ENCODE measurements at regions not wholly inside any gene's neighbourhood (a gene's known extent, or its start where the extent isn't known, plus 50 kb on each side); places are given as distances from the start of the nearest gene placed in this dataset.

DNA sequence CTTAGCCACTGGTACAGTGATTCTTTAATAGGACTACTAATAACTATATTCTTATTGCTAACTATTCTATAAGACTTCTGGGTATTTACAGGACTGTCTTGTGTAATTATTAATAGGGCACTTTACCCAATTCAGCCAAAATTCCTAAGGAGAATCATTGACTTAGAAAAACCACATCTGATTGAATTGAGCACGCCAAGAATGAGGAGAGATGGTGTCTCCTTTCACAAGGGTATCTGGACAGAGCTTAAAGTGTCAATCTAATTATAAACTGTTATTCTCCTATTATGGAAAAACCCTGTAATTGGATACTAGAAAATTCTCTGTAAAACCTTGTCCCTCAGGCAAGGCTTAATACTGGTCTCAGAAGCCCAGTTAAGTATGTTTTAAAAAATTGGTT, 111.1 kb upstream of the TLL1 start:
- TF ChIP-seq, protein P1, sequence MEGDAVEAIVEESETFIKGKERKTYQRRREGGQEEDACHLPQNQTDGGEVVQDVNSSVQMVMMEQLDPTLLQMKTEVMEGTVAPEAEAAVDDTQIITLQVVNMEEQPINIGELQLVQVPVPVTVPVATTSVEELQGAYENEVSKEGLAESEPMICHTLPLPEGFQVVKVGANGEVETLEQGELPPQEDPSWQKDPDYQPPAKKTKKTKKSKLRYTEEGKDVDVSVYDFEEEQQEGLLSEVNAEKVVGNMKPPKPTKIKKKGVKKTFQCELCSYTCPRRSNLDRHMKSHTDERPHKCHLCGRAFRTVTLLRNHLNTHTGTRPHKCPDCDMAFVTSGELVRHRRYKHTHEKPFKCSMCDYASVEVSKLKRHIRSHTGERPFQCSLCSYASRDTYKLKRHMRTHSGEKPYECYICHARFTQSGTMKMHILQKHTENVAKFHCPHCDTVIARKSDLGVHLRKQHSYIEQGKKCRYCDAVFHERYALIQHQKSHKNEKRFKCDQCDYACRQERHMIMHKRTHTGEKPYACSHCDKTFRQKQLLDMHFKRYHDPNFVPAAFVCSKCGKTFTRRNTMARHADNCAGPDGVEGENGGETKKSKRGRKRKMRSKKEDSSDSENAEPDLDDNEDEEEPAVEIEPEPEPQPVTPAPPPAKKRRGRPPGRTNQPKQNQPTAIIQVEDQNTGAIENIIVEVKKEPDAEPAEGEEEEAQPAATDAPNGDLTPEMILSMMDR (IDR thresholded peaks at IDR 0.05) = no peak
- TF ChIP-seq ZFX (IDR thresholded peaks at IDR 0.05; ENCODE audit: borderline replicate concordance) = no peak
